IPS-20b (cell line): ENCODE measurements at regions not wholly inside any gene's neighbourhood (a gene's known extent, or its start where the extent isn't known, plus 50 kb on each side); places are given as distances from the start of the nearest gene placed in this dataset.

Experiments
- H3K27ac ChIP-seq: one replicate; pipeline ENCODE4 v1.5.1; 2013; ENCODE audit warnings: low read length
- H3K27me3 ChIP-seq: 2 replicates; pipeline ENCODE4 v1.6.1; 2013; ENCODE audit warnings: mild to moderate bottlenecking, low read length, inconsistent platforms; ENCODE audit not compliant: insufficient read depth
- H3K36me3 ChIP-seq: 2 replicates; pipeline ENCODE4 v1.6.1; 2013; ENCODE audit warnings: low read depth, mild to moderate bottlenecking, inconsistent platforms, low read length, moderate library complexity; ENCODE audit not compliant: insufficient read depth
- H3K4me1 ChIP-seq: 2 replicates; pipeline ENCODE4 v1.6.1; 2013; ENCODE audit warnings: mild to moderate bottlenecking, control low read depth, inconsistent platforms, low read length, moderate library complexity; ENCODE audit not compliant: insufficient read depth
- H3K4me3 ChIP-seq: 2 replicates; pipeline ENCODE4 v1.5.1; 2013; ENCODE audit warnings: mild to moderate bottlenecking, low read length, inconsistent platforms
- H3K9ac ChIP-seq: 2 replicates; pipeline ENCODE4 v1.6.1; 2013; ENCODE audit warnings: low read depth, mild to moderate bottlenecking, inconsistent platforms, low read length, moderate library complexity
- H3K9me3 ChIP-seq: 2 replicates; pipeline ENCODE4 v1.6.1; 2013; ENCODE audit warnings: mild to moderate bottlenecking, low read depth, low read length, inconsistent platforms; ENCODE audit not compliant: insufficient read depth

DNA sequence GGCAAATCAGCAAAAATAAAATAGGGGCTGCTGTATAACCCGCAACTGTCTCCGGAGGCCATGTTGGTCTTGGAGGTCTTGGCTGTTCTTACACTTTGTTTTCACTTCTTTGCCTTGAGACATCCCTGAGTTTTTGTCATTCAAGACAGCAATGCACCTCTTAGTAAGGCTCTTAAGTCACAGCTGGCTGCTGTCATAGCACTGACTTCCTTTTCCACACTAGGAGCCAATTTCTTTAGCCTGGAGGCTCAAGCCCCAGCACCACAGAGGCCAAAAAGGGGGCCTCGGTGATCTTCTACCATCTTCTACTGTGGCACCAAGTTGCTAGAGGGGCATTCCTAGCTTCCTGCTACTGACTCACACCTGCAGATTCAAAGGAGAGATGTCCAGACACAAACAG is 536.3 kb downstream of the CDH26 start:
- Histone ChIP-seq H3K4me3 (no peak overlapping the region), H3K4me1 (peaks cover 10% of the 10 kb centered on the region), H3K27me3 (no peaks in the 10 kb centered on the region), H3K9ac (no peak overlapping the region), H3K27ac (no peak overlapping the region), H3K36me3 (no peaks in the 10 kb centered on the region), H3K9me3 (no peaks in the 10 kb centered on the region)

DNA sequence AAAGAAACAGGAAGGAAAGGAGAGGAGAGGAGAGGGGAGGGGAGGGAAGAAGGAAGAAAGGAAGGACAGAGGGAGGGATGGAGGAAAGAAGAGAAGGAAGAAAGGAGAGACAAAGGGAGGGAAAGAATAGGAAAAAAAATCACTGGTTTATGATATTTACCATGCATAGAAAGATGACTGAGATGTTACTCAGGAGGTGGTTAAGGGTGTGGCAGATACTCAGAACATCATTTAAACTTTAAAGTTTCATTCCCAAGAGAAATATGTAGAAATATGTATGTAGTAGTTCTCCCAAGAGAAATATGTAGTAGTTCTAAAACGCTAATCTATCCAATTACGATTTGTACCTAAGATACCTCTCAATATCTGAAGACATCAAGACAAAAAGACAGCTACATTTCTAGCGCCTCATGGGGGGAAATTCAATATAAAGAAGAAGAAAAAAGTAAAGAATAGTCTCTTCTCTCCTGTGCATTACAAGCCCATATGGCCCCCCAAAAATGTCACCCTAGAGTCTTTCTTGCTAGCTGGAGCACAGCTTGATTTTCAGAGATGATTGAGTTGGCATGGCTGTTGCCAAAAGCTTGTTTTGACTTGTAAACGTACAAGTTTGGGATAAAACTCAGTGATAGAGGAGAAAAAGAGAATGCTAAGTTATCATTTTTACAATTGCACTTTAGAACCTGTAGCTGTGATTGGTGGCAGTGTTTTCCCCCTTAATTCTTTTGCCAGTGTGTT is 539.2 kb downstream of the CDH26 start:
- Histone ChIP-seq H3K9me3 (no peaks in the 10 kb centered on the region), H3K36me3 (no peaks in the 10 kb centered on the region), H3K9ac (no peak overlapping the region), H3K4me3 (no peak overlapping the region), H3K4me1 (no peaks in the 10 kb centered on the region), H3K27me3 (no peaks in the 10 kb centered on the region), H3K27ac (no peak overlapping the region)

DNA sequence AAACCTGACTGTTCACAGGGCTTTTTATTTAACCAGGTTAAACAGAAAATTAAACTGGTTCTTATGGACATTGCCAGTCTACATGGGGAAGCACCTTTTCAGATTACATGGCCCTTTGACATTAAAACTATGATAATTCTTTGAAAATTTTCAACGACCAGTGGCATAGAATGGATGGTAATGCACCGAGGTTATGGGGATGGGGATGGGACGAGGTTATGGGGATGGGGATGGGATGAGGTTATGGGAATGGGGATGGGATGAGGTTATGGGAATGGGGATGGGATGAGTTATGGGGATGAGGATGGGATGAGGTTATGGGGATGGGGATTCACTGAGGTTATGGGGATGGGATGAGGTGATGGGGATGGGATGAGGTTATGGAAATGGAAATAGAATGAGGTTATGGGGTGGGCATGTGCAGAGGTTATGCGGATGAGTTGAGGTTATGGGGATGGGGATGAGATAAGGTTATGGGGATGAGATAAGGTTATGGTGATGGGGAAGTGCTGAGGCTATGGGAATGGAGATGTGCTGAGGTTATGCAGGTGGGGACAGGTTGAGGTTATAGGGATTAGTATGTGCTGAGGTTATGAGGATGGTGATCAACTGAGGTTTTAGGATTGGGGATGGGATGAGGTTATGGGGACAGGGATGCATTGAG is 541.9 kb downstream of the CDH26 start:
- Histone ChIP-seq H3K9ac (no peak overlapping the region), H3K9me3 (no peaks in the 10 kb centered on the region), H3K27me3 (no peaks in the 10 kb centered on the region), H3K4me1 (no peaks in the 10 kb centered on the region), H3K4me3 (no peak overlapping the region), H3K36me3 (no peaks in the 10 kb centered on the region), H3K27ac (no peak overlapping the region)

DNA sequence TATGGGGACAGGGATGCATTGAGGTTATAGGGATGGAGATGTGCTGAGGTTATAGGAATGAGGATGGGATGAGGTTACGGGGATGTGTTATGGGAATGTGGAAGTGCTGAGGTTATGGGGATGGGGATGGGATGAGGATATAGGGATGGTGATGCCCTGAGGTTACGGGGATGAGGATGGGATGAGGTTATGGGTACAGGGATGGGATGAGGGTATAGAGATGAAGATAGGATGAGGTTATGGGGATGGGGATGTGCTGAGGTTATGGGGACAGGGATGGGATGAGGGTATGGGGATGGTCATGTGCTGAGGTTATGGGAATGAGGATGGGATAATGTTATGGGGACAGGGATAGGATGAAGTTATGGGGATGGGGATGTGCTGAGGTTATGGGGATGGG is 542.8 kb downstream of the CDH26 start:
- H3K27me3 ChIP-seq = no peaks in the 10 kb centered on the region
- no peaks in the 10 kb centered on the region for H3K36me3 ChIP-seq
- H3K4me3 ChIP-seq = no peak overlapping the region
- H3K27ac ChIP-seq = no peak overlapping the region
- no peaks in the 10 kb centered on the region for H3K4me1 ChIP-seq
- no peaks in the 10 kb centered on the region for H3K9me3 ChIP-seq
- H3K9ac ChIP-seq = no peak overlapping the region

DNA sequence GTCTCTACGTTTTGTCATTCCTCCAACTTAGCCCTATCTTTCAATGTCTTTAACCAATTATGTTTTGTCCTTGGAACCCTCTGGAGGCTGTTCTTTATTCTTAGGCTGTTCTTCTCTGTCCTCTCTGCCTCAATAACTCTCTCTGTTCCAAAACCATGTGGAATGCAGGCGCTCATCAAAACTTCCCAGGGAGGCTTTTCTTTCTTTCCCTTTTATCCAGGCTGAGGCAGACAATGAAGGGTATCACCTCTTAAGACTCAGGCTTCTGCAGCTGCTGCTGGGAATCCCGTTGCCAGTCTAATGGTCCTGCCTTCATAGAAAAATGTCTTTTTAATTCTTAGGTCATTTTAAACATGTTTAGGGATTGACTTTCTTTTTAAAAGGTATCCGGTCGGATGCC is 544.7 kb downstream of the CDH26 start:
- Histone ChIP-seq H3K27me3 (no peaks in the 10 kb centered on the region), H3K9ac (no peak overlapping the region), H3K4me3 (no peak overlapping the region), H3K27ac (no peak overlapping the region), H3K4me1 (no peaks in the 10 kb centered on the region), H3K9me3 (no peaks in the 10 kb centered on the region), H3K36me3 (no peaks in the 10 kb centered on the region)

DNA sequence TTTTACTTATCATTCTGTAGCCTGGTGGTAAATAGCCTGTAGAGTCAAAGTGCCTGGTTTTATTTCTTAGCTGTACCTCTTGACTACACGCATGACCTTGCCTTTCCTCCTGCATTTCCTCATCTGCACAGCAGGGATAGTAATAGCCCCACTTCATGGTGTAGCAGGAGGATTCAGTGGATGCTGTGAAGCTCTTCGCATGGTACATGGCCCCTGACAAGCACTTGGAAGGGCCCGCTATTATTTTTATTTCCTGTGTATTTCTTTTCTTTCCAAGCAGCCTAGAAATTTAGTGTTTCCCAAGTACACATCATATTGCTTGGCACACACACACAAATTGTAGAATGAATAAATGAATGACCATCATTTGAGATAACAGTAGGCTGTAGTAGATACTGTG is 547.2 kb downstream of the CDH26 start:
- peaks cover 4% of the 10 kb centered on the region; the same call in 1 of the 2 replicates for H3K4me1 ChIP-seq
- no peaks in the 10 kb centered on the region for H3K27me3 ChIP-seq
- no peak overlapping the region for H3K4me3 ChIP-seq
- H3K9ac ChIP-seq = no peak overlapping the region
- no peaks in the 10 kb centered on the region for H3K36me3 ChIP-seq
- no peaks in the 10 kb centered on the region for H3K9me3 ChIP-seq
- H3K27ac ChIP-seq = no peak overlapping the region

DNA sequence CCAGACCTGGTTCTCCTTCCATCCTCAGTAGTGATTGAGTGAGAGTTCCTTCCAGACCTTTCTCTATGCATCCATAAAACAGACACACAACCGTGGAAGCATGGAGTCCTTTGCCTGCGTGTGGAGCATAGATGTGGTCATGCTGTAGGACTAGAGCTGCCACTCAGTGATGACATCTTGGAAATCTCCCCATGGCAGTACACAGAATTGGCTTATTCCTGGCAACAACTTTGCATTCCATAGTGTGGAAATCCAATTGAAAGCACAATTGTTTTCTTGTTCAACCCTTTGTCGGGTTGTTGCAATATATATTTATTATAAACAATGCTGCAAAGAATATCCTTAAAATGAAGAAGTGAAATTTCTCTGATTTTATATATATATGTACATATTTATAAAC is 547.8 kb downstream of the CDH26 start:
- Histone ChIP-seq H3K4me3 (no peak overlapping the region), H3K9me3 (no peaks in the 10 kb centered on the region), H3K27ac (no peak overlapping the region), H3K27me3 (no peaks in the 10 kb centered on the region), H3K36me3 (no peaks in the 10 kb centered on the region), H3K4me1 (peaks cover 4% of the 10 kb centered on the region; the same call in 1 of the 2 replicates), H3K9ac (no peak overlapping the region)

DNA sequence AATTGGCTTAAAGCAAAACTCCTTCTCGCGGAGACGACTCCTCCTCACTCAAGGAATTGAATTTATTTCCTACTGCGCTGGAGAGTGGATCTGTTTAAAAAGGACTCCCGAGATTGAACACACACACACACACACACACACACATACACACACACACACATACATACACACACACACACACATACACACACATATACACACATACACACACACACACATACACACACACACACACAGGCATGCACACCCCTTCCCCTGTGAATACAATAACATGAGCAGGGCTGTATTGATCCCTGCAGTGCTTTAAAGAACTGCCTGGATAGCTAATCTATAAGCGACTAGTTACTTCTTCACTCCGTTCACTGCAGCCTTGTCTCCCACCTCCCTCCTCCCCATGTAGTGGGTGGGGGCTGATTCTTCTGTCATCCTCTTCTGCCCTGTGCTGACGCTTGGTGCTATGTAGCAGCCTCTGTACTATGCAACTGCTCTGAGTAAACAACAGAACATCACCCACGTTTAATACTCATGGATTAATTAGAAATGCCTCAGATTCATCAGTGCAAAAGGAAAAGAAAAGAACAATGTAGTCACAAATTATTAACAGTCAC is 549.0 kb downstream of the CDH26 start:
- Histone ChIP-seq H3K27me3 (no peaks in the 10 kb centered on the region), H3K9me3 (no peaks in the 10 kb centered on the region), H3K27ac (no peak overlapping the region), H3K9ac (no peak overlapping the region), H3K36me3 (no peaks in the 10 kb centered on the region), H3K4me1 (peaks cover 10% of the 10 kb centered on the region), H3K4me3 (no peak overlapping the region)

DNA sequence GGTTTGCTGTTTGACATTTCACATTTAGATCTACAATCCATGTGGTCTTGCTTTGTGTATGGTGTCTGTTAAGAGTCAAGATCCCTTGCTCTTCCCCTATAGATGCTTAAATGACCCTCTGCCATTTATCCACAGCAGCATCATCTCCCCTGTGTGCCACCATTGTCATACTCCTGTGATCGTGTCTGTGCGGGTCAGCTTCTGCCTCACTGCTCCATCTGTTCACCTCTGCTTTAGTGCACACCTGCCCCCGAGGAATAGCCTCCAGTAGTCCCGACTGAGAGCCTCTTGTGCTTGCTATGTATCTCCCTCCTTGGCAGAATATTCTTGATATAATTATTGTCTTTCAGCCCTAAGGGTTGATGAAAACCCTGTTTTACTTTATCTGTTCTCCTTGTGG is 551.2 kb downstream of the CDH26 start:
- Histone ChIP-seq H3K27ac (no peak overlapping the region), H3K27me3 (no peaks in the 10 kb centered on the region)

DNA sequence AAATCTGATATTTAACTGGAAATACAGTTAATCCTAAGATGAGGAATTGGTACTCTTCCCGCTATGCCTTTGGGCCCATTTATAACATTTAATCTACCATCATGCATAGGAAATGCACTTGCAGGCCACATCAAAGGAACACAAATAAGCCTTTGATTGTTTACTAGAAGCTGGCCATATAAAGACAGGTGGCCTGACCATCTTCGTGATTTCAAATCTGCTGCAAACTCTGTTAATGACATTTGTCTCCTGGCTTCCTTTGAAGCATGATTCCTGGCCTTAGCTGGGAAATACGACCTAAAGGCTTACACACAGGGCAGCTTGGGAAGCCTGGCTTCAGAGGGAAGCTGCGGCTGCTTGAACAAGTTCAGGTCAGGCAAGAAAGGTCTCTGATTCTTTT is 552.1 kb downstream of the CDH26 start:
- no peak overlapping the region for H3K27ac ChIP-seq
- no peaks in the 10 kb centered on the region for H3K9me3 ChIP-seq
- H3K4me3 ChIP-seq = no peak overlapping the region
- H3K9ac ChIP-seq = no peak overlapping the region
- no peaks in the 10 kb centered on the region for H3K27me3 ChIP-seq
- peaks cover 25% of the 10 kb centered on the region for H3K4me1 ChIP-seq
- H3K36me3 ChIP-seq = no peaks in the 10 kb centered on the region

More for the DNA sequence above, 551.2 kb downstream of the CDH26 start:
- Histone ChIP-seq H3K36me3 (no peaks in the 10 kb centered on the region), H3K9ac (no peak overlapping the region), H3K9me3 (no peaks in the 10 kb centered on the region), H3K4me1 (peaks cover 25% of the 10 kb centered on the region), H3K4me3 (no peak overlapping the region)

DNA sequence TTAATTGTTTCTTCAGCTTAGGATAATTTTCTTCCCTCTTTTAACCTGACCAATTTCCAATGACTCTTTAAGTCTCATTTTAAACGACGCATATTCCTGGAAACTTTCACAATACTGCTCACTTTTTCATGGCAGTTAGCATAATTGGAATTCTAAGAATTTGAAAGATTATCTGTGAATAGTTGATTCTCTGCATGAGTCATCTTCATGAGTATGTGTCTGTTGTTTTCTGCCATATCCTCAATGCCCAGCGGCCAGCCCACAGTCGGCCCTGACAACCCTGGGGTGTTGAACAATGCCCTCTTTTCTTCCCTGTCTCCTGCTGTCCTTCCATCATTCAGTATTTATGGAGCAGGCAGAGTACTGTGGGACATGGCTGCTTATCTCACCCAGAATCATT is 554.2 kb downstream of the CDH26 start:
- Histone ChIP-seq H3K9ac (no peak overlapping the region; the same call in 1 of the 2 replicates), H3K27me3 (no peaks in the 10 kb centered on the region), H3K36me3 (no peaks in the 10 kb centered on the region), H3K9me3 (no peaks in the 10 kb centered on the region), H3K4me1 (peaks cover 25% of the 10 kb centered on the region), H3K27ac (no peak overlapping the region), H3K4me3 (no peak overlapping the region; the same call in 1 of the 2 replicates)

DNA sequence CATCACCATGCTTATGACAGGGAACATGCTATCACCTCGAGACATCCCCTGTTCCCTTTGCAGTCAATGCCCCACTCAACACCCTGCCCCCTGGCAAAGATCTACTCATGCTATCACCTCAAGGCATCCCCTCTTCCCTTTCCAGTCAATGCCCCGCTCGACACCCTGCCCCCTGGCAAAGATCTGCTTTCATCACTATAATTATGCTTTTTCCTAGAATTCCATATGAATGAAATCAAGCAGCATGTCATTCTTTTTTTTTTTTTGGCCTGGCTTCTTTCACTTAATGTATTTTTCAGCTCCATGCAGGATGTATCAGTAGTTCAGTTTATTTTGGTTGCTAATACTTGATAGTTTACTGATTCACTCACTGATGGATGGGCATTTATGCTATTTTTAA is 554.9 kb downstream of the CDH26 start:
- Histone ChIP-seq H3K9ac (no peak overlapping the region; the same call in 1 of the 2 replicates), H3K36me3 (no peaks in the 10 kb centered on the region), H3K4me3 (no peak overlapping the region), H3K27ac (no peak overlapping the region), H3K9me3 (no peaks in the 10 kb centered on the region), H3K4me1 (peaks cover 25% of the 10 kb centered on the region), H3K27me3 (no peaks in the 10 kb centered on the region)
